ENCODE measurements at regions not wholly inside any gene's neighbourhood (a gene's known extent, or its start where the extent isn't known, plus 50 kb on each side); places are given as distances from the start of the nearest gene placed in this dataset.

DNA sequence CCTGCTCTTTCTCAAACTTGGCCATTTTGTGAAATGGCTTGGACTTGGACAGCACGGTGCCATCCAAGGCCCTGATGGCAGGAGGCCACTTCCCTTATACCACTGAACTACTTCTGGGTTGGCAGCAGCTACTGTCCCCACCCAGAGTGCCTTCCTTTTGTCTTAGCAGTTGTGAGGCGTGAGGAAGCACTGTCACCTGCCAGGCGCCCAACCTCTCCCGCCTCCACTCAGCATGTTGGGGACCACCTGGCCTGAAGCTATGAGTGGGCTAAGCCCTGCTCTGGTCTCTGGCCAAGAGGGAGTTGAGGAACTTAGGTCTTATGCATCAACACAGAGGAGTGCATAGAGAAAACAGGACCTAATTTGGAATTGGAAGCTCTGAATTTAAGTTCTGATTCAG, 276.0 kb downstream of the ENC1 start:
- DNase-seq (ENCODE audit: extremely low spot score, insufficient read length, low read depth), result no peak
- no peak for FAIRE-seq

DNA sequence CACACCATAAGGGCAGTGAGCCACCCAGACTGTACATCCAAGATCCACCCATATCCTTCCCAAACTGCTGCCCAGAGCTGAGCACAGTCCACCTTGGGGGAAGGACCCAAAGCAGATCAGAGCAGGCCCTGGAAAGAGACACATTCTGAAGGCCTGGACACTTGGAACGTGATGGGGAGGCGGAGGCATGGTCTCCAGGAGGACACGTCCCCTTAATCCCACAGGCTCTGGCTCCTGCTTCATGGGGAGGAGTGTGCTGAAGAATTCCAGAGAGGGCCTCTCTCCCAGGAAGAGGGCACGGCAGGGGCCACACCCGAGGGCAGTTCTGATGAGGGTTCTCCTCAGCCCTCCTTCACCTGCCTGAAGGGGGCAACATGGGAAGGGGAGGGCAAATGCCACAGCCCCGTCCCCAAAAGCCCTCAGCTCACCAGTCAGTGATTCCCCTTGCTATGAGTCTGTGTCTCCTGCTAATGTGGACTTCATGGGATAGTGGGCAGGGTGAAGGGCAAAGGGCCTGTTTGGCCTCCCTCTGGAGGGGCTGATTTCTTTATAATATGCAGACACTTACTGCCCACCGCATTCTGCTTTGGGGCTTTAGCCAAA, 276.8 kb downstream of the ENC1 start:
- FAIRE-seq, result no peak
- DNase-seq (ENCODE audit: extremely low spot score, insufficient read length, low read depth), result no peak

DNA sequence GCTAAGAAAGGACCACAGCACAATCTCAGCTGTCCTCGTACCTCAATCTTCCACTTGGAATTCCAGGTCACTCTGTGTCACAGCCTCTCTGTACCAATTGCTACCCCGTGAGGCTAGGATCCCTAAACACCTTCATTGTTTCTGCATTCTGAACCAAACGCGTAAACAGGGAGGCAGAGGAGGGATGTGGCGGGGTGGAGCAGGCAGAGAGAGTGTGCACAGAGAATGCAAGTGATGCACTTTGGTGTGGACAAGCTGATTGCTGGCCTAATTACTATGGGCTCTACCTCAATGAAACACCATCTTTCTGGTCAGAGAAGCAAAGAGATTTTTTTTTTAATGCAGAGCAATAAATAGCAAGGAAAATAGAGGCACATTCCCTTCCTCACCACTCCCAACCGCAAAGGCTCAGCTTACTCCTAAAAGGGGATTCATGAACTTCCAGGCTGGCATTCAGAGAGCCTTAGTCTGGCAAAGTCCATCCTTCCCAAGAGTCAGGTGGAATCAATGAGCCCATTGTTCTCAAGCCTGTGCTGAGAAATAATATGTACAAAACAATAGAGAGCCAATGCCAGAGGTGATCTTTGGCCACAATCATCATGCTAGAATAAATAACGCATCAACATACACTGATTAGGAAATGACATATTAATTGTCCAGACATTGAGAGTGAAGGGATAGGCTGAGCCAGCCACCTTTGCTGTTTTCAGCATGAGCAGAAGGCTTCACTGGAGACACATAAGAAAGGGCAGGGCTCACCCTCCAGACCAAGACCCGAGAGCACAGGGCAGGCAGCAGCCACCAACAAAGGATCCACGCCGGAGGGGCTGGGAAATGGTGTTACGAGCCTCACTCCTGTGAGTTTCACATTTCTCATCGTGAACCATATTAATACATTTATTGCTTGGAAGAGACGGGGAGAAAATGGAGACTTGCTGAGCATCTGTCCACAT, 278.8 kb downstream of the ENC1 start:
- FAIRE-seq (no peak), DNase-seq (ENCODE audit: extremely low spot score, insufficient read length, low read depth) (no peak)

DNA sequence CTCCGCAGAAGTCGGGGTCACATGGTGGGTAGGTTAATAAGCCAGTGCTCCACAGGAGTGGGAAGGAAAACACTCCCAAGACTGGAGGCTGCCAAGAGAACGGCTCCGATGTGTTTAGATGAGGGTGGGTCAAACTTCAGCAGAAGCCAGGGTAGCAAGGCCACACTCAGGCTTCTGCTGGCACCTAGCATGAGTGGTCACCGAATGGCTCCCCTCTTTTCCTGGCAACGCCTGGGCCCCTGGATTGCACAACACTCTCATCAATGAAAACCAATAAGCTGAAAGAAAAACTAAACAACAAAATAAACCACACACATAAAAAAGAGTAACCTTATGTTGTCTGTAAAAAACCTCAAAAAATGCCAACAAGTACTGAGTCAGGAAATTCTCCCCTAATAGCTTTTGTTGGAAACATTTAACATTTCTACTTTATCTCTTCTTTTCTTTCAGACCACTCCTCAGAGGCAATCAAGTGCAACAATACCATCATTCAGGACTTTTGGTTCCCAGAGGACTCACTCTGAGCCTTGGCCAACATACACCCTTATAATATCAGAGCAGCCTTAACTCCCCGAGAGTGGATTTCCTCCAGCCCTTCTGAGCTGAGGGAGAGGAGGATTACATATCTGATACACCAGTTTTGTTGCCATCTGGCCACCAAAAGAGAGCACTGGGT, 279.9 kb downstream of the ENC1 start:
- FAIRE-seq, result no peak

DNA sequence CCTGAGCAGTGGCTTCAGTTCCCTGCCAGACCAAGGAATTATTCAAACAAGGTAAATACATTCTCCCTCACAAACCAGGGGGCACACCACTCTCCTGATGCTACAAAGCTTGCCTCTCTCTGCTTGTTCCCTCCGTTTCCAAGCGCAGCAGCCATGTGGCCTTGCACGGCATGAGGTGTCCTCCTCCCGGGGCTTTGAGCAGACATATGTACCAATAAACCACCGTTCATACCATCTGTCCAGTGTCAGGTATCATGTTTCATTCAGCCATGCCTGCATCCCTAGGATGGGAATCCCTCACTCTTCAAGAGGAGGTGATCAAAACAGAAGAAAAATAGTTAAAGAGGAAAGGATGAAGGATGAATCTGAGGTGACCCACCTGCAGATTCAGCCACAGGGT, 282.7 kb downstream of the ENC1 start:
- FAIRE-seq (no peak), DNase-seq (ENCODE audit: extremely low spot score, insufficient read length, low read depth) (no peak)

More for the DNA sequence above, 279.9 kb downstream of the ENC1 start:
- no peak for DNase-seq (ENCODE audit: extremely low spot score, insufficient read length, low read depth)

DNA sequence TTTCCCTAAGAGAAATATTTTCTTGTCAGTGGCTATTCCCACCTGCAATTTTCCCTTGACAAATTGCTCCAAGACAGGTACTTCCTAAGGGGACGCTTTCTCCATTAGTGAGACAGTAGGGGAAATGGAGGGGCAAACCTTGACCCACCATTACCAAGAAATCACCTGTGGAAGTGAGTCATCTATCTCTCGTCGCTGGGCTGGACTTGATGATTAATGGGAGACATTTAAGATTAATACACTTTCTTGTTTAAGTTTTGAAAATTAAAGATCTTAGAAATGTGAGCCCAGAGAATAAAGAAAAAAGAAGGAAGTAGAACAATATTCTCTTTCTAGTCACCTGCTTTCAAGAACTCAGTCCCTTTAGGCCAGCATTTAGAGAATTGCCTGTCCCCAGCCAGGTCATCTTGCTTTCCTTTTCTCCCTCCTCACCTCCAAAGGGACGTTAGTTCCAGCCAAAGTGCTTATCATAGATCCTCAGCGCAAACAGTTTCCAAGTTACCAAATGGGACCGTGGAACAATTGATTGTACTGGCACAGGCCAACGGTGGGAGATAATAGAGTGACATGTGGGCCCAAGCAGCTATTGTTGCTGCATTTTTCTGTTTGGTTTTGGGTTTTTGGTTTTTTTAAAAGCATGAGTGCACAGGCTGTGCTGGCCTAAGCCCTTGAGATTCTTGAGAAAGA, 284.4 kb downstream of the ENC1 start:
- no peak for DNase-seq (ENCODE audit: extremely low spot score, insufficient read length, low read depth)
- FAIRE-seq, result no peak

DNA sequence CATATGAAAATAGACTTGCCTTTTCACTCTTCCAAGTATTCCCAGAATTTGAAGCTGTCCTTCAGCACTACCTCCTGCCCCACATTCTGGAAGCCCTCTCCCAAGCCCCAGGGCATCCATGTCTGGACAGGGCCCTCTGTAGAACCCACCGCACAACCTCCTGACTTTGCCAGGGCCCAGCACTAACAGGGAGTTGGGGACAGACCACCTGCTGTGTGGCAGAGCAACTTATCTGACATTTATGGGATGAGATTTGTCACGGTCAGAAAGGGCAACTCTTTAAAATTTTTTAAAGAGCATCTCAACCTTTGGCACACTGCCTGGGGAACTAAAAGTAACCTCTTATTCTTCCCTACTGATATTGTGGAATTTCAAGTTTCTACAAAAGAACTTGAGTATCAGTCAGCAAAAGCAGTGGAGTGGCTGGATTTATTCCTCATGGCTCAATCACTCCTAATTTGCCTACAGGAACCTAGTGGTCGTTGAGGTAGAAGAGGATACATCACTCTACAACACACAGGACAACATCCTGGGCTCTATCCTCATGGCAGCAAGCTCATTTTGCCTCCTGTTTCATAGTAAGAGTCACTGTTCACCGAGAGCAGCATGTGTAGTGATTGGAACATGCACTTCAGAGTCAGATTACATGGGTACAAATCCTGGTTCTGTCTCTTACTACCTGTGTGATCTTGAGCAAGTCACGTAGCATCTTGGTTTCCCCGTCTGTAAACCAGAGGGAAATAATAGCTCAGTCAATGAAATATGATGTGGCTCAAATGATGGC, 285.3 kb downstream of the ENC1 start:
- FAIRE-seq (no peak), DNase-seq (ENCODE audit: extremely low spot score, insufficient read length, low read depth) (no peak)

DNA sequence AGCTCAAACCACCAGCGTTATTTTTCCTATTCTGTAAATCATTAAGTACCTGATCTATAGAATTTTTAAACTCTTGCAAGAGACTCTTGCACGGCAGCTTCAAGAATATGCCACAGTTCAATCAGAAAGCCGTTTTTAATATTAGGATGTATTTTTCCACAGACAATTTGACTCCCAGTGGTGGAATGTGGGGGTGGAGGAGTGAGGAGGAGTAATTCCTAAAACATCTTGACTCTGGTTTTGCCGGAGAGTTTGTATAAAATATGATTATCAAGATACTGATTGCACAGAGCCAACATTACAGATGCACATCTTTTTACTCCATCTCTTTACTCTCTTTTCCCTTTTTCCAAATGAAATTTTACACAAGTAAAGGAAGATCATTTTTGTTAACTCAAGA, 288.3 kb downstream of the ENC1 start:
- no peak for FAIRE-seq
- no peak for DNase-seq (ENCODE audit: extremely low spot score, insufficient read length, low read depth)

DNA sequence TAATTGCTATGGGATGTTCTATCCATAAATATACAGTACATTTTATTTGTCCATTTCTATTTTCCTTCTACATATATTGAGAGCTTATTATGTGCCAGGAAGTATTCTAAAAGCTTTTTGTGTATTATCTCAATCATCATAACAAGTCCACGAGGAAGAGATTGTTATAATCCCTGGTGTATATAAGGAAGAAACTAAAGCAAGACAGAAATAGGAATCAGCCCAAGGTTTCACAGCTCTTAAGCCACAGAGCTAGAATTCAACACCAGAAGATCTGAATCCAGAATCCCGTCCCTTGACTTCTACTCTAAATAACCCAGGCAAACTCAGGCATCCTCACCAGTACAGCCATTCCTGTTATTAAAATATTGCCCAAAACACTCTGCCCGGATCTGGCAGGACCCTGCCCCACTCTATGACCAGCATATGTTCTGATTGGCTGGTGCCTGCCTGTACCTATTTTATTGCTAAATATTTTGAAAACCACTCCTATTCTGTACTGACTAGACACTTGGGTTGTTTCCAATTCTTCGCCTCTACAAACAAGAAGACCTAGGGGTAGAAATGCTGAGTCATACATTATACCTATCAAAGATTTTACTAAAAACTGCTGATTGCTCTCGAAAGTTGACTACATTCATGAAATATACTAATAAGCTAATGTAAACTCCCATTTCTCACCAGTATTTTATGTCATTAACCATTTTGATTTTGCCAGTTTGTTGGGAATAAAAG, 297.4 kb downstream of the ENC1 start:
- FAIRE-seq (no peak), DNase-seq (ENCODE audit: extremely low spot score, insufficient read length, low read depth) (no peak)

DNA sequence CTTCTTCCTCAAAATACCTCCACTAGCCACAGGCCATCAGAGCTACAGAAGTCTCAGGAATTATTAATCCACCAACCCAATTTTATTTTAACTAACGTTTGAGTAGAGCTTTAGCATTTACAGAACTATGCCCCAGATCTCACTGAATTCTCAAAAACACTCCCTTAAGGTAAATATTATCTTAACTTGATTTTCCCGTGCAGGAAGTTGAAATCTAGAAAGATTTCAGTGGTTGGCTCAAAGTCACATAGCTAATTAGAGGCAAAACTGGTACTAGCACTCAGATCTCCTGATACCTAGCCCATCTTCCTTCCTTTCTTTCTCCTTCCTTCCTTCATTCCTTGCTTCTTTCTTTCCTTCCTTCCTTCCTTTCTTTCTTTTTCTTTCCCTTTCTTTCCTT, 298.3 kb downstream of the ENC1 start:
- FAIRE-seq, result no peak
- no peak for DNase-seq (ENCODE audit: extremely low spot score, insufficient read length, low read depth)

DNA sequence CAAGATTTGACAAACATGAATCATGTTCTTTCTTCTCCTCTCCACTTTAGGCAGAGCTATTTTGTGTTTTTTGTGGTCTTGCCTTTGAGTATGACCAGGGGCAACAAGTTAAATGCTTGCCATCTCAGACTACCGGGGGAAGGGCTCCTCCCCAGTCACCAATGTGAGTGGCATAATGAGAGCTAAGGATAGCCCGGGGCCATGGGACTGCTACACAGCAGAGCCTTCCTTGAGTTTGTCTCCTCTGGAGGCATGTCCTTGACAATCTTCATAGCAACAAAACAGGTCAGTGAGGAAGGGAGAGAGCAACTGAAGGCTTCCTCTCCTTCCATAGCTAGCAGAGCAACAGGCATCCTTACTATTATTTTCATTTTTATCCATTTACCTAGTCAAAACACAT, 299.3 kb downstream of the ENC1 start:
- DNase-seq (ENCODE audit: extremely low spot score, insufficient read length, low read depth) (no peak), FAIRE-seq (no peak)

DNA sequence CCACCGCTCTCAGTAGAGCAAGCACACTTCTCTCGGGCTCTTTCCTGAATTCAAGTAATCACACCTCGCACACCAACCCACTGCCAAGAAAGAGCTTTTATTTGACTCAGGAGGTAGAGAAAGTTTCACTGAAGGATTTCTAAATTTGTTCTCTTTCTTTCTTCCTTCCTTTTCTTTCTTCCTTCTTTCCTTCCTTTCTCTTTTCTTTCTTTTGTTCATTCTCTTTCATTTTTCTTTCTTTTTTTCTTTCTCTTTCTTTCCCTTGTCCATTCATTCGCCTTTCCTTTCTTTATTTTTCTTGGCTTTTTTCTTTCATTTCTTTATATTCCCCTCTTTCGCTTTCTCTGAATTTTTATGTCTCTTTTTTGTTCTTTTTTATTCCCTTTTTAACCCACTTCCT, 300.1 kb downstream of the ENC1 start:
- no peak for FAIRE-seq
- DNase-seq (ENCODE audit: extremely low spot score, insufficient read length, low read depth), result no peak

DNA sequence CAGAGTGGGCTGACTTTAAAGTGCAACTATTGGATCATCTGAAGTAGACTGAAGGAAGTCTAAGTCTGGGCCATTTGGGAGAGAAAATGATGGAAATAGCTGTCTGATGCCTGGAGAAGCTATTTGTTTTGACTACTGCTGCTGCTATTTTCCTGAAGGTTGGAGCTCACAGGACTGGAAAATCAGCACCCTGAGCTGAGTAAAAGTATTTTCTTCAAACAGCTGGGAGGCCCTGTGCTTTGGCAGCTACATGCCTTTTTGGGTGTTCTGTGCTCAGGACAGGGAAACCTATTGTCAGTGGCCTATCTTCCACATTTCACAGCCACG, 302.6 kb downstream of the ENC1 start:
- DNase-seq (ENCODE audit: extremely low spot score, insufficient read length, low read depth) (no peak), FAIRE-seq (no peak)

DNA sequence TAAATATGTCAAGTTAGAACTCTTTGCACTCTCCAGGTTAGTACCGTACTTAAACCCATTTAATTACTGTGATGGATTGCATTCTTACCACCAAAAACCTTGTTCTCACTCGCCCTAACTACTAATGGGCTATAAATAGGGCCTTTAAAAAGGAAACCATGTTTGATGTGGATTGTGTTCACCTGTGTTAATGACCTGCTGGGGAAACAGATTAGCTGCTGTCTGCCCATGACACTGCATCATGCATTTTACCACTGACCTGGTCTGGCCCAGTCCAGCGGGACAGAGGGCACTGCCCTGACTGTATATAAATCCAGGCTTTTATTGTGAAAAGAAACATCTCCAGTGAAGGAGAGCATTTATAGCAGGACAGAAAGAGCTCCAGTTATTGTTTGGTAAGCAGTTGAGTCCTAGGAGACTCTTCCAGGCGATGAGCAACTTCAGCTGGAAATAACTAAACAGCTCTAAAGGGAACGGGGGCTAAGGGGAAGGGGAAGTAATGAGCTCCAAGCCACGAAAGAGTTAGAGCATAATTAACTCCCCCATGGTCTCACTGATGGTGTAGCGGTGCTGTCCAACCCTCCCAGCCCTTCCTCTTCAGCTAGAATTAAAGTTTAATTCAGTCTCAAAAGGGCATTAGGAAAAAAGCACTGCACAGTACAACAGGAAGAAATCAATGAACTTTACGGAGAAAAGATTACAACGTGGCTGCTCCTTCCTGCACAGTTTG, 303.1 kb downstream of the ENC1 start:
- FAIRE-seq, result no peak
- no peak for DNase-seq (ENCODE audit: extremely low spot score, insufficient read length, low read depth)

DNA sequence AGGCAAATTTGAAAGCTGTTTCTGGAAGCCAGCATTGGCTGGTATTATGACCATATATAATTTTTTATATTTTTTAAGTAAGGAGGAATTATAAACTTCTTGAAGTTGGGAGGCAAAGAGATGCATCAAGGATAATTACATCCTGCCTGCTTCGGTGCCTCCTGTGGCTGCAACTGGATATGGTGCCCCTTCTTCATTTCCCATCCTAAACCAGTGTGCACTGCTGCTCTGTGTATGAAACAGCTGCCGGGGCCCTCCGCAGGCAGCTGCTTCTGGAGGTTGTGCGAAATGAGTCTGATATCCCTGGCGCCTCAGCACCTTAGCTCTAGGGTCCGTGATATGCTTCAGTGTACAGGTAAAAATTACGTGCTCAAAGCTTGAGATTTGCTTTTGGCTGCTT, 304.2 kb downstream of the ENC1 start:
- FAIRE-seq (no peak), DNase-seq (ENCODE audit: extremely low spot score, insufficient read length, low read depth) (no peak)

DNA sequence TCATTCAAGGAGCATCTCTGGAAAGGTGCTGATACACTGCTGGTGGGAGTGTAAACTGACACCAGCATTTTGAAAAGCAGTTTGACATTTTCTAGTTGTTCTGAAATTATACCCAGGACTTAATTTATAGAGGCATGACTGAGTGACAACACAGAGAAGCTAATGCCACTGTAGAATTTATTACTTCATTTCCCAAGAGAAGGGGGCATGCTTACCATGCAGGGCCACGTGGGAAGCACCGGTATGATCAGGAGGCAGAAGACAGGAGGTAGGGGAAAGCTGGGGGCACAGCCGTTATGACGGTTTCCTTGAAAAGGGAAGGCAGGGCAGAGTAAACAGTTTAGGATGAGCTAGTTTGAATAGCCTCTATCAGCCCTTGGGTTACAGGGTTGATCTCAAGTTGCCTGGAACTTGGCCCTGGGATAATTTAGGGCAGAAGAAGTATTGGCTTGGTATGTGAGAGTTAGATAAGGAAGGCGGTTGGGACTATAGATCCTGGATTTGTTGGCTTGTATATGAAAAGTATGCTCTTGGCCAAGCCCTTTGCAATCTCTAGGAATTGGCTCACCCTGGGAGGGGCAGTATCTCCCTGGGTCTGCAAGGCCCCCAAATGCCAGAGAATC, 305.7 kb downstream of the ENC1 start:
- DNase-seq (ENCODE audit: extremely low spot score, insufficient read length, low read depth) (no peak), FAIRE-seq (no peak)

DNA sequence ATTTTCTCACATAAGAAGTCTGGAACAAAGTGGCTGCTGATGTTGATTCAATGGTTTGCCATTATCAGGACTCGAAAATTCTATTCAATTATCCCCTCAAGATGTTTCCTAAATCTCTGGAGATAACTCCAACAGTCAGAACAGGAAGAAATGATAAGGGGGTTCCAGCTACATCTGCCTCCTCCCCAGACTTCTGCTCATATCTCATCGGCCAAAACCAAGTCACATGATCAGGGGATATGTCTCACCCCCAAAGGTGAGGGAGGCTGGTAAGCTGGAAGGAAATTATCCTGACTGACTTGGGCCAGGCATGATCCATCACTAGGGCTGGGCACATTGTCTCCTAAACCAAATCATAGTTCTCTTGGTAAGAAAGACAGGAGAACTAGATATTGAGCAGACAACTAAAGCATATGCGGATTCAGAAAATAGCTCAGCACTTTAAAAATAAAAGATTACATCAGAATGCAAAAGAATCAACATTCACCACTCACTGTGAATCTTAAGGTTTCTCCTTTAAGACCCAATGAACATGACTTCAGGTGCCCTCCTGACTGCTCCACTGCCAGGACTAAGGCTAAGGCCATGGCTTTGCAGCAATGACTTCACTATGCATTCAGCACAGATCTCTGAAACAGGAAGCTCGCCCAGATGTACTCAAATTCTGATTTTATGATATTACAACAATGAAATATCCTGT, 306.3 kb downstream of the ENC1 start:
- FAIRE-seq (no peak), DNase-seq (ENCODE audit: extremely low spot score, insufficient read length, low read depth) (no peak)

DNA sequence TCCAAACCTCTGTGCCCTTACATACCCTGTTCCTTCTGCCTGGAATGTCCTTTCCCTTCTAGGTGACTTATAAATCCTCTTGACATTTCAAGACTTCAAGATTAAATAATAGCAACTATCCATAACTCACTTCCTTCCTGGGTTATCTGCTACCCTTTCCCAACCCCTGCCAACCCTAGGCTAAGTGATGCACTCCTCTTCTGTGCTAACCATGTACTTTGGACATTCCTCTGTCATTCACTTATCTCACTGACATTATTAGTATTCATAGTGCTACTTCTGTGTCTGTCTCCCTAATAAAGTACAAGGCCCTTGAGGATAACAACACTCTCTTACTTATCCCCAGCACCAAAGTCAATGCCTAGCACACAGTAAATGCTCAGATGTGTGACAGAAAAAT, 307.1 kb downstream of the ENC1 start:
- no peak for FAIRE-seq
- DNase-seq (ENCODE audit: extremely low spot score, insufficient read length, low read depth), result no peak
